ENCODE measurements at regions not wholly inside any gene's neighbourhood (a gene's known extent, or its start where the extent isn't known, plus 50 kb on each side); places are given as distances from the start of the nearest gene placed in this dataset.

GRCh38 chr10:128877936-128878335 is 589.1 kb upstream of the MGMT start:
- DNase-seq (ENCODE audit: extremely low read depth, insufficient read length) = no peak
- no peak for TF ChIP-seq CTCF (IDR thresholded peaks at IDR 0.05; ENCODE audit: insufficient read depth, low read length, poor library complexity, severe bottlenecking)

GRCh38 chr10:128879030-128879429 is 588.0 kb upstream of the MGMT start:
- no peak for TF ChIP-seq CTCF (IDR thresholded peaks at IDR 0.05; ENCODE audit: insufficient read depth, low read length, poor library complexity, severe bottlenecking)
- Histone ChIP-seq H3K4me3 (replicated peaks; ENCODE audit: low read depth, low read length) (no peak overlapping the region), H3K36me3 (ENCODE audit: control insufficient read depth, insufficient read depth, low read length) (no peaks in the 10 kb centered on the region), H3K27me3 (replicated peaks; ENCODE audit: control insufficient read depth, insufficient read depth, low read length) (no peaks in the 10 kb centered on the region)
- DNase-seq (ENCODE audit: extremely low read depth, insufficient read length) = no peak

More at GRCh38 chr10:128877936-128878335, 589.1 kb upstream of the MGMT start:
- Histone ChIP-seq H3K36me3 (ENCODE audit: control insufficient read depth, insufficient read depth, low read length) (no peaks in the 10 kb centered on the region), H3K4me3 (replicated peaks; ENCODE audit: low read depth, low read length) (no peak overlapping the region), H3K27me3 (replicated peaks; ENCODE audit: control insufficient read depth, insufficient read depth, low read length) (no peaks in the 10 kb centered on the region)

- no peaks in the 10 kb centered on the region for H3K27me3 ChIP-seq (replicated peaks; ENCODE audit: control insufficient read depth, insufficient read depth, low read length)
- DNase-seq (ENCODE audit: extremely low read depth, insufficient read length) = no peak
- H3K4me3 ChIP-seq (replicated peaks; ENCODE audit: low read depth, low read length) = no peak overlapping the region
- no peak for TF ChIP-seq CTCF (IDR thresholded peaks at IDR 0.05; ENCODE audit: insufficient read depth, low read length, poor library complexity, severe bottlenecking)
- H3K36me3 ChIP-seq (ENCODE audit: control insufficient read depth, insufficient read depth, low read length) = no peaks in the 10 kb centered on the region
These were observed 587.5 kb upstream of the MGMT start for GRCh38 chr10:128879441-128880140.

- H3K4me3 ChIP-seq (replicated peaks; ENCODE audit: low read depth, low read length) = no peak overlapping the region
- no peak for TF ChIP-seq CTCF (IDR thresholded peaks at IDR 0.05; ENCODE audit: insufficient read depth, low read length, poor library complexity, severe bottlenecking)
These were observed 586.8 kb upstream of the MGMT start for GRCh38 chr10:128880159-128880725.

GRCh38 chr10:128881086-128881485 is 586.0 kb upstream of the MGMT start:
- no peak for TF ChIP-seq CTCF (IDR thresholded peaks at IDR 0.05; ENCODE audit: insufficient read depth, low read length, poor library complexity, severe bottlenecking)
- H3K4me3 ChIP-seq (replicated peaks; ENCODE audit: low read depth, low read length) = no peak overlapping the region
- no peaks in the 10 kb centered on the region for H3K36me3 ChIP-seq (ENCODE audit: control insufficient read depth, insufficient read depth, low read length)
- H3K27me3 ChIP-seq (replicated peaks; ENCODE audit: control insufficient read depth, insufficient read depth, low read length) = no peaks in the 10 kb centered on the region
- DNase-seq (ENCODE audit: extremely low read depth, insufficient read length) = no peak

More at GRCh38 chr10:128880159-128880725, 586.8 kb upstream of the MGMT start:
- DNase-seq (ENCODE audit: extremely low read depth, insufficient read length) = no peak
- Histone ChIP-seq H3K36me3 (ENCODE audit: control insufficient read depth, insufficient read depth, low read length) (no peaks in the 10 kb centered on the region), H3K27me3 (replicated peaks; ENCODE audit: control insufficient read depth, insufficient read depth, low read length) (no peaks in the 10 kb centered on the region)

Measured in GM06990 (cell line).